ENCODE measurements at regions not wholly inside any gene's neighbourhood (a gene's known extent, or its start where the extent isn't known, plus 50 kb on each side); places are given as distances from the start of the nearest gene placed in this dataset.

DNA sequence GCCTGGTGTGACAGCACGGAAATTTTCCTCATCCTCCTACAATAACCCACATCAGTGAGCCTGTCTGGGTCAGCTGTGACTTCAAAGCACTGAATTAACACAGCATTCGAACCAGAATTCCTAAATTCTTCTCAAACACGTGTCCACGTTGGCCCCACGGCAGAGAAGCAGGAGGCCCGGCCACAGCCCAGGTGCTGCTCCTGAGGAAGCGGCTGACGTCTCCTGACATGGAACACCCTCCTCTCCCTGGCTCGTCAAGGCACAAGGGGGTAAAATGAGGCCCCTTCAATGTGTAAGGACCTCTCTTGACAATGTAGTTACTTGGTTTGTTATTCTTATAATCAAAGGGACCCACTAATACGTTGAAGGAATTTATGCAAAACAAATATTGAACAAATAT, 156.3 kb upstream of the GSC start:
- H3K4me1 ChIP-seq (ENCODE audit: control insufficient read depth, insufficient read depth, low read length), result no peaks in the 10 kb centered on the region
- SMC1A ChIA-PET (ENCODE audit: uncharacterized antibody, unreplicated experiment), result no interaction called here
- no peak overlapping the region for H3K4me3 ChIP-seq
- no peak overlapping the region for H2AFZ ChIP-seq (ENCODE audit: control insufficient read depth, low read depth, low read length)
- FAIRE-seq (no peak), DNase-seq (ENCODE audit: low read depth, low spot score) (no peak), ATAC-seq (no peak)
- no peaks in the 10 kb centered on the region for H3K9me3 ChIP-seq (replicated peaks; ENCODE audit: control insufficient read depth, insufficient read depth, low read length)
- 15% methylated on average over 10 of the region's 10 CpGs for WGBS (ENCODE audit: insufficient coverage, insufficient replicate concordance, low lambda C conversion rate, missing lambda C conversion rate)
- no peaks in the 10 kb centered on the region for H4K20me1 ChIP-seq (ENCODE audit: control insufficient read depth, insufficient read depth)
- POLR2A ChIA-PET, result no interaction called here
- in situ Hi-C loops (cut with MboI), result no loop called here
- no peaks in the 10 kb centered on the region for H3K79me2 ChIP-seq (ENCODE audit: control insufficient read depth, insufficient read depth, low read length)
- H3K9ac ChIP-seq (ENCODE audit: control insufficient read depth, insufficient read depth, low read length), result no peak overlapping the region
- no peaks in the 10 kb centered on the region for H3K36me3 ChIP-seq (ENCODE audit: control insufficient read depth in 2 of 2, insufficient read depth in 2 of 2, low read length in 1 of 2)
- intact Hi-C loops (cut with micrococcal nuclease; ENCODE audit: unreplicated experiment), result no loop called here
- CTCF ChIA-PET, result no interaction called here
- no peaks in the 10 kb centered on the region; a peak in 2 of 4 replicates for H3K27me3 ChIP-seq (replicated peaks in 1 of 2; ENCODE audit: control insufficient read depth in 2 of 2, insufficient read depth in 2 of 2, low read length in 1 of 2)
- no TSS peak for BruUV-seq (replicated peaks)
- H3K4me2 ChIP-seq (ENCODE audit: control insufficient read depth, insufficient read depth), result no peak overlapping the region
- H3K27ac ChIP-seq (ENCODE audit: control insufficient read depth, insufficient read depth), result no peak overlapping the region
- no peak for TF ChIP-seq CREB1 (IDR thresholded peaks at IDR 0.05; ENCODE audit: low read depth)
- RAD21 ChIA-PET (ENCODE audit: unreplicated experiment), result no interaction called here

DNA sequence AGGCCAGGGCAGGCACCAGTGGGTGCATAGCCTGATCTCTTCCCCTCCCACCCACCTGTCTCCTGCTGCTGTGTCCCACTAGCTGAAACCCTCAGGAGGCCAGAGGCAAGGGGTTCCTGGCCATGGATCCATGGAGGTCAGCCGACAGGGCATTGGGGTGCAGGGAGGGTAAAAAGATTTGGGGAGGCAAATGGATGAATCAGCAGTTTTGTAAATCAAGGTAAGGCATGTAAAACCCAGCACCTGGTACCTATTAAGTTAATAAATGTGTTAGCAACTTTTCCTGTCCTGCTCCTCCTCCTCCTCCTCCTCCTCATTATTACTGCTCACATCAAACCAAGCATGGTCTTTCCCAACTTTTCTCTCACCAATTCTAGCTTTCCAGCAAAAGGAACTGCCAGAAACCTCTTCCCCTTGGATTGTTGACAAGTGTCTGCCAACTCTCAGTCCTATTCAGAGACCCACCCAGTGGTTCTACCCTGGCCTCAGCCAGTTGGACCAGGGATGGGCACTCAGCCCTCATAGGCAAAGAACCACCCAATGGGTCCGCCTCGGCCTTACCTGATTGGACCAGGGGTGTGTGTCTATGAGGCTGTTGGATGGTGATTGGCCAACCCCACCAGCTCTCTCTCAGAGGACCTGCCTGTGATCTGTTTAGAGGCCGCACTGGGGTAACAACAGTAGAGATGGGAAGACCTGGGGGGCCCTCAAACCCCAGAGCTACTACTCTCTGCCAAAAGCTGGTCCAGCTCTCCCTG, 155.7 kb upstream of the GSC start:
- ChIA-PET CTCF (no interaction called here), RAD21 (ENCODE audit: unreplicated experiment) (no interaction called here), POLR2A (no interaction called here), SMC1A (ENCODE audit: uncharacterized antibody, unreplicated experiment) (no interaction called here)
- H4K20me1 ChIP-seq (ENCODE audit: control insufficient read depth, insufficient read depth), result no peaks in the 10 kb centered on the region
- H3K36me3 ChIP-seq (ENCODE audit: control insufficient read depth in 2 of 2, insufficient read depth in 2 of 2, low read length in 1 of 2), result no peaks in the 10 kb centered on the region
- H3K4me1 ChIP-seq (ENCODE audit: control insufficient read depth, insufficient read depth, low read length), result no peaks in the 10 kb centered on the region
- TF ChIP-seq MTA2 (IDR thresholded peaks at IDR 0.05; ENCODE audit: low read depth) (no peak), CHD2 (IDR thresholded peaks at IDR 0.05; ENCODE audit: borderline replicate concordance, low read depth, low read length) (no peak), IKZF1 (conservative IDR thresholded peaks at IDR 0.05) (no peak), ZSCAN29 (IDR thresholded peaks at IDR 0.05) (no peak)
- TF ChIP-seq, protein P1, sequence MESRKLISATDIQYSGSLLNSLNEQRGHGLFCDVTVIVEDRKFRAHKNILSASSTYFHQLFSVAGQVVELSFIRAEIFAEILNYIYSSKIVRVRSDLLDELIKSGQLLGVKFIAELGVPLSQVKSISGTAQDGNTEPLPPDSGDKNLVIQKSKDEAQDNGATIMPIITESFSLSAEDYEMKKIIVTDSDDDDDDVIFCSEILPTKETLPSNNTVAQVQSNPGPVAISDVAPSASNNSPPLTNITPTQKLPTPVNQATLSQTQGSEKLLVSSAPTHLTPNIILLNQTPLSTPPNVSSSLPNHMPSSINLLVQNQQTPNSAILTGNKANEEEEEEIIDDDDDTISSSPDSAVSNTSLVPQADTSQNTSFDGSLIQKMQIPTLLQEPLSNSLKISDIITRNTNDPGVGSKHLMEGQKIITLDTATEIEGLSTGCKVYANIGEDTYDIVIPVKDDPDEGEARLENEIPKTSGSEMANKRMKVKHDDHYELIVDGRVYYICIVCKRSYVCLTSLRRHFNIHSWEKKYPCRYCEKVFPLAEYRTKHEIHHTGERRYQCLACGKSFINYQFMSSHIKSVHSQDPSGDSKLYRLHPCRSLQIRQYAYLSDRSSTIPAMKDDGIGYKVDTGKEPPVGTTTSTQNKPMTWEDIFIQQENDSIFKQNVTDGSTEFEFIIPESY (IDR thresholded peaks at IDR 0.05), result no peak
- TF ChIP-seq, protein P2, sequence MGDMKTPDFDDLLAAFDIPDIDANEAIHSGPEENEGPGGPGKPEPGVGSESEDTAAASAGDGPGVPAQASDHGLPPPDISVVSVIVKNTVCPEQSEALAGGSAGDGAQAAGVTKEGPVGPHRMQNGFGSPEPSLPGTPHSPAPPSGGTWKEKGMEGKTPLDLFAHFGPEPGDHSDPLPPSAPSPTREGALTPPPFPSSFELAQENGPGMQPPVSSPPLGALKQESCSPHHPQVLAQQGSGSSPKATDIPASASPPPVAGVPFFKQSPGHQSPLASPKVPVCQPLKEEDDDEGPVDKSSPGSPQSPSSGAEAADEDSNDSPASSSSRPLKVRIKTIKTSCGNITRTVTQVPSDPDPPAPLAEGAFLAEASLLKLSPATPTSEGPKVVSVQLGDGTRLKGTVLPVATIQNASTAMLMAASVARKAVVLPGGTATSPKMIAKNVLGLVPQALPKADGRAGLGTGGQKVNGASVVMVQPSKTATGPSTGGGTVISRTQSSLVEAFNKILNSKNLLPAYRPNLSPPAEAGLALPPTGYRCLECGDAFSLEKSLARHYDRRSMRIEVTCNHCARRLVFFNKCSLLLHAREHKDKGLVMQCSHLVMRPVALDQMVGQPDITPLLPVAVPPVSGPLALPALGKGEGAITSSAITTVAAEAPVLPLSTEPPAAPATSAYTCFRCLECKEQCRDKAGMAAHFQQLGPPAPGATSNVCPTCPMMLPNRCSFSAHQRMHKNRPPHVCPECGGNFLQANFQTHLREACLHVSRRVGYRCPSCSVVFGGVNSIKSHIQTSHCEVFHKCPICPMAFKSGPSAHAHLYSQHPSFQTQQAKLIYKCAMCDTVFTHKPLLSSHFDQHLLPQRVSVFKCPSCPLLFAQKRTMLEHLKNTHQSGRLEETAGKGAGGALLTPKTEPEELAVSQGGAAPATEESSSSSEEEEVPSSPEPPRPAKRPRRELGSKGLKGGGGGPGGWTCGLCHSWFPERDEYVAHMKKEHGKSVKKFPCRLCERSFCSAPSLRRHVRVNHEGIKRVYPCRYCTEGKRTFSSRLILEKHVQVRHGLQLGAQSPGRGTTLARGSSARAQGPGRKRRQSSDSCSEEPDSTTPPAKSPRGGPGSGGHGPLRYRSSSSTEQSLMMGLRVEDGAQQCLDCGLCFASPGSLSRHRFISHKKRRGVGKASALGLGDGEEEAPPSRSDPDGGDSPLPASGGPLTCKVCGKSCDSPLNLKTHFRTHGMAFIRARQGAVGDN (IDR thresholded peaks at IDR 0.05), result no peak
- TF ChIP-seq, protein P3, sequence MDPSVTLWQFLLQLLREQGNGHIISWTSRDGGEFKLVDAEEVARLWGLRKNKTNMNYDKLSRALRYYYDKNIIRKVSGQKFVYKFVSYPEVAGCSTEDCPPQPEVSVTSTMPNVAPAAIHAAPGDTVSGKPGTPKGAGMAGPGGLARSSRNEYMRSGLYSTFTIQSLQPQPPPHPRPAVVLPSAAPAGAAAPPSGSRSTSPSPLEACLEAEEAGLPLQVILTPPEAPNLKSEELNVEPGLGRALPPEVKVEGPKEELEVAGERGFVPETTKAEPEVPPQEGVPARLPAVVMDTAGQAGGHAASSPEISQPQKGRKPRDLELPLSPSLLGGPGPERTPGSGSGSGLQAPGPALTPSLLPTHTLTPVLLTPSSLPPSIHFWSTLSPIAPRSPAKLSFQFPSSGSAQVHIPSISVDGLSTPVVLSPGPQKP (IDR thresholded peaks at IDR 0.05; ENCODE audit: low read depth, low read length), result no peak
- no peak for DNase-seq (ENCODE audit: low read depth, low spot score)
- intact Hi-C loops (cut with micrococcal nuclease; ENCODE audit: unreplicated experiment) (no loop called here), in situ Hi-C loops (cut with MboI) (no loop called here)
- no peak for ATAC-seq
- WGBS (ENCODE audit: insufficient coverage, insufficient replicate concordance, low lambda C conversion rate, missing lambda C conversion rate), result 52% methylated on average over 4 of the region's 4 CpGs
- H3K27me3 ChIP-seq (replicated peaks in 1 of 2; ENCODE audit: control insufficient read depth in 2 of 2, insufficient read depth in 2 of 2, low read length in 1 of 2), result no peaks in the 10 kb centered on the region; a peak in 2 of 4 replicates
- H3K9ac ChIP-seq (ENCODE audit: control insufficient read depth, insufficient read depth, low read length), result no peak overlapping the region
- H3K79me2 ChIP-seq (ENCODE audit: control insufficient read depth, insufficient read depth, low read length), result no peaks in the 10 kb centered on the region
- H3K9me3 ChIP-seq (replicated peaks; ENCODE audit: control insufficient read depth, insufficient read depth, low read length), result no peaks in the 10 kb centered on the region
- H3K4me2 ChIP-seq (ENCODE audit: control insufficient read depth, insufficient read depth), result no peak overlapping the region
- H3K4me3 ChIP-seq, result no peak overlapping the region
- no peak overlapping the region for H2AFZ ChIP-seq (ENCODE audit: control insufficient read depth, low read depth, low read length)
- no peak for FAIRE-seq
- no peak overlapping the region for H3K27ac ChIP-seq (ENCODE audit: control insufficient read depth, insufficient read depth)
- no TSS peak for BruUV-seq (replicated peaks)

Data from GM12878 (cell line).